ENCODE measurements at regions not wholly inside any gene's neighbourhood (a gene's known extent, or its start where the extent isn't known, plus 50 kb on each side); places are given as distances from the start of the nearest gene placed in this dataset.

DNA sequence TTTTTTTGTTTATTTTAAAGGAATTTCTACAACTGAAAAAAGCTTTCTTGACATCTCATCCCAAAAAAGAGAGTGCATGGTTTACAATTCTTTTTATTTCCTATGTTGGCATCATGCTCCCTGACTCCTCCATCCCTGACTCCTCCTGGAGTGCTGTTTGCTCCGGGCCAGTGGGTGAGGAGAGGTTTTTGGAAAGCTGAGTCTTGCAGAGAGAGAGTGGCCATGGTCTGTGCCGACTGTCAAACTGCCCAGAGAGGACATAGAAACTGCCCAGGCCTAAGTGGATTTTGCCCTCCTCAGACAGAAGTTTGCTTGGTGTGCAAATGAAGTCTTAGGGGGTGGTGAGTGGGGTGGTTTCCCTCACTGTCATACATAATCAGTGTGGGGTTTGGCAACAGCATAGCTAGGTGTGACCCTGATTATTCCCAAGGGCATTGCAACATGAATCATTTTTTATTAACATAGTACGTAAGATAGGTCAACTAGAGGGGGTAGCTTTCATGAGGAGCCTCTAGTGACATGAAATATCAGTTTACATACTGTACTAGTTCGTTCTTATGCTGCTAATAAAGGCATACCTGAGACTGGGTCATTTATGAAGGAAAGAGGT lies 179.8 kb upstream of the UBL3 start:
- TF ChIP-seq EP300 (IDR thresholded peaks at IDR 0.05) (no peak), POLR2AphosphoS5 (IDR thresholded peaks at IDR 0.05) (no peak)
- TF ChIP-seq, protein P1, sequence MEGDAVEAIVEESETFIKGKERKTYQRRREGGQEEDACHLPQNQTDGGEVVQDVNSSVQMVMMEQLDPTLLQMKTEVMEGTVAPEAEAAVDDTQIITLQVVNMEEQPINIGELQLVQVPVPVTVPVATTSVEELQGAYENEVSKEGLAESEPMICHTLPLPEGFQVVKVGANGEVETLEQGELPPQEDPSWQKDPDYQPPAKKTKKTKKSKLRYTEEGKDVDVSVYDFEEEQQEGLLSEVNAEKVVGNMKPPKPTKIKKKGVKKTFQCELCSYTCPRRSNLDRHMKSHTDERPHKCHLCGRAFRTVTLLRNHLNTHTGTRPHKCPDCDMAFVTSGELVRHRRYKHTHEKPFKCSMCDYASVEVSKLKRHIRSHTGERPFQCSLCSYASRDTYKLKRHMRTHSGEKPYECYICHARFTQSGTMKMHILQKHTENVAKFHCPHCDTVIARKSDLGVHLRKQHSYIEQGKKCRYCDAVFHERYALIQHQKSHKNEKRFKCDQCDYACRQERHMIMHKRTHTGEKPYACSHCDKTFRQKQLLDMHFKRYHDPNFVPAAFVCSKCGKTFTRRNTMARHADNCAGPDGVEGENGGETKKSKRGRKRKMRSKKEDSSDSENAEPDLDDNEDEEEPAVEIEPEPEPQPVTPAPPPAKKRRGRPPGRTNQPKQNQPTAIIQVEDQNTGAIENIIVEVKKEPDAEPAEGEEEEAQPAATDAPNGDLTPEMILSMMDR (IDR thresholded peaks at IDR 0.05), result no peak
